Tibial nerve (tissue), 4 donors: ENCODE measurements at regions not wholly inside any gene's neighbourhood (a gene's known extent, or its start where the extent isn't known, plus 50 kb on each side); places are given as distances from the start of the nearest gene placed in this dataset.

ENCODE experiments used
- DNase-seq, 2 donors: peaks; one replicate each; pipeline ENCODE4 v3.0.0-alpha.2; 2019; ENCODE audit warnings: low spot score in 2 of 2
- H3K27ac ChIP-seq, 4 donors: fragments of 200-600 bp; sonication (generic) in 3 of 4; one replicate each; pipeline ENCODE4 v1.5.1; 2017 to 2019; ENCODE audit warnings: mild to moderate bottlenecking in 1 of 4
- H3K27me3 ChIP-seq, 2 donors: fragments of 200-600 bp; sonication (generic) in 1 of 2; one replicate each; pipeline versions ENCODE4 v1.5.1 to v1.6.0; 2017 to 2019
- H3K36me3 ChIP-seq, 3 donors: fragments of 200-600 bp; sonication (generic); one replicate each; pipeline ENCODE4 v1.5.1; 2018 to 2019
- H3K4me1 ChIP-seq, 4 donors: fragments of 200-600 bp; sonication (generic) in 3 of 4; one replicate each; pipeline ENCODE4 v1.5.1; 2017 to 2019
- H3K4me3 ChIP-seq, 4 donors: fragments of 200-600 bp; sonication (generic) in 3 of 4; one replicate each; pipeline ENCODE4 v1.5.1; 2017 to 2019; ENCODE audit warnings: mild to moderate bottlenecking in 1 of 4, moderate library complexity in 1 of 4
- H3K9me3 ChIP-seq, 4 donors: fragments of 200-600 bp; sonication (generic) in 3 of 4; one replicate each; pipeline ENCODE4 v1.5.1; 2017 to 2019
- CTCF ChIP-seq, 5 experiments: fragments of 200-600 bp in 3 of 5; fragments of 450-650 bp in 2 of 5; sonication (generic) in 3 of 5; IDR thresholded peaks; one replicate each; pipeline ENCODE4 v1.5.1; 2016 to 2019; ENCODE audit warnings: antibody characterized with exemption in 5 of 5, mild to moderate bottlenecking in 3 of 5, moderate library complexity in 2 of 5
- EP300 ChIP-seq, 2 donors: sonication (generic); formaldehyde crosslinking; IDR thresholded peaks; one replicate each; pipeline ENCODE4 v1.6.1; 2017; ENCODE audit warnings: antibody characterized with exemption in 2 of 2, mild to moderate bottlenecking in 1 of 2
- POLR2A ChIP-seq, 2 donors: fragments of 450-650 bp; IDR thresholded peaks; one replicate each; pipeline ENCODE4 v1.6.1; 2017; ENCODE audit warnings: antibody characterized with exemption in 2 of 2, mild to moderate bottlenecking in 2 of 2, moderate library complexity in 2 of 2
- WGBS, 2 donors: methylation state at CpG; one replicate each; pipeline ENCODE4 v1.1.5; 2018; 5-methylcytosine and 5-hydroxymethylcytosine counted together

- WGBS, 2 donors: 78 to 81% methylated on average over 17 of the region's 17 CpGs
- peak overlapping the region in 3 of 4 donors; percentile 54 to 83 (median 81) for H3K27ac ChIP-seq
- DNase-seq: no peak
Observed at GRCh38 chr6:156601152-156602065, 175.8 kb upstream of the ARID1B start.

GRCh38 chr6:156600678-156601077 lies 176.5 kb upstream of the ARID1B start:
- no peak for DNase-seq
- H3K9me3 ChIP-seq: peaks cover 0 to 6% (median 0%) of the 10 kb centered on the region in 4 donors
- H3K4me1 ChIP-seq: peaks cover 0 to 33% (median 5%) of the 10 kb centered on the region in 4 donors
- H3K36me3 ChIP-seq: no peaks in the 10 kb centered on the region
- no peak for TF ChIP-seq CTCF (IDR thresholded peaks at IDR 0.05)
- no peak for TF ChIP-seq POLR2A (IDR thresholded peaks at IDR 0.05)
- no peak for TF ChIP-seq EP300 (IDR thresholded peaks at IDR 0.05)
- H3K4me3 ChIP-seq: no peak overlapping the region
- H3K27ac ChIP-seq: peak overlapping the region; percentile 54 to 83 (median 76)
- no peaks in the 10 kb centered on the region for H3K27me3 ChIP-seq
- 76% methylated on average over 9 of the region's 9 CpGs for WGBS, 2 donors

More at GRCh38 chr6:156601152-156602065, 175.8 kb upstream of the ARID1B start:
- peaks cover 0 to 6% (median 0%) of the 10 kb centered on the region in 4 donors for H3K9me3 ChIP-seq
- no peak for TF ChIP-seq POLR2A (IDR thresholded peaks at IDR 0.05)
- TF ChIP-seq EP300 (IDR thresholded peaks at IDR 0.05): no peak
- no peak for TF ChIP-seq CTCF (IDR thresholded peaks at IDR 0.05)
- no peaks in the 10 kb centered on the region for H3K27me3 ChIP-seq
- H3K4me1 ChIP-seq: peaks cover 0 to 33% (median 5%) of the 10 kb centered on the region in 4 donors
- H3K4me3 ChIP-seq: no peak overlapping the region
- no peaks in the 10 kb centered on the region for H3K36me3 ChIP-seq

- peaks cover 0 to 5% (median 0%) of the 10 kb centered on the region in 4 donors for H3K9me3 ChIP-seq
- peak in 1 of 2 donors; percentile 70 for DNase-seq
- TF ChIP-seq EP300 (IDR thresholded peaks at IDR 0.05) (peak in 1 of 2 donors; percentile 86), CTCF (IDR thresholded peaks at IDR 0.05) (peak in 1 of 5 experiments; percentile 8), POLR2A (IDR thresholded peaks at IDR 0.05) (peak in 1 of 2 donors; percentile 9)
- H3K4me1 ChIP-seq: peaks cover 0 to 33% (median 5%) of the 10 kb centered on the region in 4 donors
- H3K27me3 ChIP-seq: no peaks in the 10 kb centered on the region
- no peaks in the 10 kb centered on the region for H3K36me3 ChIP-seq
- H3K27ac ChIP-seq: peak overlapping the region; percentile 54 to 85 (median 78)
- no peak overlapping the region for H3K4me3 ChIP-seq
- WGBS, 2 donors: 30 to 35% methylated on average over 5 of the region's 5 CpGs
Observed at GRCh38 chr6:156599978-156600590, 177.1 kb upstream of the ARID1B start.

GRCh38 chr6:156599366-156599765 lies 177.8 kb upstream of the ARID1B start:
- H3K4me1 ChIP-seq: peaks cover 0 to 33% (median 5%) of the 10 kb centered on the region in 4 donors
- H3K9me3 ChIP-seq: no peaks in the 10 kb centered on the region
- DNase-seq: peak in 1 of 2 donors; percentile 27
- H3K4me3 ChIP-seq: no peak overlapping the region
- TF ChIP-seq POLR2A (IDR thresholded peaks at IDR 0.05): no peak
- no peak for TF ChIP-seq CTCF (IDR thresholded peaks at IDR 0.05)
- peak in 1 of 2 donors; percentile 20 for TF ChIP-seq EP300 (IDR thresholded peaks at IDR 0.05)
- 84 to 85% methylated on average over 11 of the region's 11 CpGs for WGBS, 2 donors
- H3K27ac ChIP-seq: peak overlapping the region; percentile 54 to 85 (median 78)
- H3K36me3 ChIP-seq: no peaks in the 10 kb centered on the region
- H3K27me3 ChIP-seq: no peaks in the 10 kb centered on the region

- H3K9me3 ChIP-seq: no peaks in the 10 kb centered on the region
- no peaks in the 10 kb centered on the region for H3K27me3 ChIP-seq
- peak overlapping the region in 3 of 4 donors; percentile 74 to 85 (median 83) for H3K27ac ChIP-seq
- H3K36me3 ChIP-seq: no peaks in the 10 kb centered on the region
- no peak for DNase-seq
- H3K4me1 ChIP-seq: peaks cover 0 to 33% (median 5%) of the 10 kb centered on the region in 4 donors
- no peak for TF ChIP-seq CTCF (IDR thresholded peaks at IDR 0.05)
- TF ChIP-seq POLR2A (IDR thresholded peaks at IDR 0.05): no peak
- no peak for TF ChIP-seq EP300 (IDR thresholded peaks at IDR 0.05)
- no peak overlapping the region for H3K4me3 ChIP-seq
- 60 to 84% methylated on average over 6 of the region's 6 CpGs for WGBS, 2 donors
Observed at GRCh38 chr6:156598855-156599180, 178.4 kb upstream of the ARID1B start.
